H1 (cell line): ENCODE measurements at regions not wholly inside any gene's neighbourhood (a gene's known extent, or its start where the extent isn't known, plus 50 kb on each side); places are given as distances from the start of the nearest gene placed in this dataset.

Experiments
- CTCF ChIA-PET: fragments of 300-600 bp; sonication (Branson Sonifier 250); formaldehyde crosslinking; loops from one replicate; lab custom pipeline; 2021; ENCODE audit not compliant: partially characterized antibody; lab: Charles Lee
- POLR2A ChIA-PET: fragments of 300-600 bp; sonication (Branson Sonifier 250); formaldehyde crosslinking; loops from one replicate; lab custom pipeline; 2021; ENCODE audit warnings: inconsistent platforms; ENCODE audit not compliant: partially characterized antibody; lab: Charles Lee
- DNase-seq, 2 experiments: peaks; one replicate each; pipeline versions ENCODE4 v3.0.0 to v3.0.0-alpha.2; 2010 to 2022; ENCODE audit warnings: low spot score in 2 of 2, low read depth in 1 of 2, mixed read lengths in 1 of 2
- FAIRE-seq: peaks from 2 replicates; lab custom pipeline; 2011; peaks lifted over from hg19 to GRCh38; lab: Jason Lieb, UNC
- H2AFZ ChIP-seq: 2 replicates; pipeline ENCODE4 v1.8.1; 2012; ENCODE audit warnings: low read length, inconsistent platforms
- H2AK5ac ChIP-seq: 2 replicates; pipeline ENCODE4 v1.6.1; 2013; ENCODE audit warnings: low read depth, low read length
- H2BK120ac ChIP-seq: replicated peaks from 2 replicates; pipeline ENCODE3; 2013; ENCODE audit warnings: low read depth, low read length, inconsistent platforms
- H2BK12ac ChIP-seq: 2 replicates; pipeline ENCODE4 v1.6.1; 2013; ENCODE audit warnings: low read depth, low read length
- H2BK15ac ChIP-seq: 2 replicates; pipeline ENCODE4 v1.6.1; 2013; ENCODE audit warnings: low read length
- H2BK20ac ChIP-seq: 2 replicates; pipeline ENCODE4 v1.6.1; 2013; ENCODE audit warnings: low read length
- H2BK5ac ChIP-seq: 2 replicates; pipeline ENCODE4 v1.6.1; 2013; ENCODE audit warnings: low read depth, low read length
- H3K14ac ChIP-seq: 2 replicates; pipeline ENCODE4 v1.6.1; 2013; ENCODE audit warnings: inconsistent platforms; ENCODE audit not compliant: insufficient read length
- H3K18ac ChIP-seq: 2 replicates; pipeline ENCODE4 v1.6.1; 2013; ENCODE audit warnings: low read length; ENCODE audit errors: extremely low read depth
- H3K23ac ChIP-seq: 2 replicates; pipeline ENCODE4 v1.6.1; 2013; ENCODE audit warnings: inconsistent platforms; ENCODE audit not compliant: insufficient read length
- H3K23me2 ChIP-seq: 2 replicates; pipeline ENCODE4 v1.6.1; 2013; ENCODE audit warnings: low read depth, low read length
- H3K27ac ChIP-seq: 2 replicates; pipeline ENCODE4 v1.6.1; 2011; ENCODE audit warnings: low read depth, low read length, inconsistent platforms
- H3K27me3 ChIP-seq, 4 experiments: replicated peaks in 1 of 4; 1 replicate in 1 of 4; 2 replicates in 3 of 4; pipeline versions ENCODE4 v1.6.1 to v1.8.1; 2011 to 2013; ENCODE audit warnings: low read length in 3 of 4, mild to moderate bottlenecking in 3 of 4, inconsistent platforms in 2 of 4, mixed read lengths in 2 of 4, moderate library complexity in 1 of 4; ENCODE audit not compliant: control insufficient read depth in 3 of 4, insufficient read depth in 3 of 4; ENCODE audit errors: extremely low read depth in 1 of 4
- H3K36me3 ChIP-seq, 4 experiments: 2 replicates each; pipeline versions ENCODE4 v1.6.1 to v1.8.1; 2011 to 2013; ENCODE audit warnings: mild to moderate bottlenecking in 4 of 4, low read length in 3 of 4, moderate library complexity in 2 of 4, control low read depth in 1 of 4, inconsistent platforms in 1 of 4; ENCODE audit not compliant: insufficient read depth in 4 of 4, control insufficient read depth in 2 of 4
- H3K4ac ChIP-seq: replicated peaks from 2 replicates; pipeline ENCODE3; 2013; ENCODE audit warnings: low read length, low read depth, mixed read lengths, inconsistent platforms; ENCODE audit not compliant: insufficient read length
- H3K4me1 ChIP-seq, 4 experiments: replicated peaks in 1 of 4; 1 replicate in 1 of 4; 2 replicates in 3 of 4; pipeline versions ENCODE4 v1.6.1 to v1.8.1; 2011 to 2013; ENCODE audit warnings: low read length in 3 of 4, inconsistent platforms in 2 of 4, mixed read lengths in 1 of 4; ENCODE audit not compliant: insufficient read depth in 4 of 4, control insufficient read depth in 3 of 4
- H3K4me2 ChIP-seq, 2 experiments: 2 replicates each; pipeline versions ENCODE4 v1.6.1 to v1.8.1; 2011 to 2013; ENCODE audit warnings: low read depth in 2 of 2, low read length in 2 of 2, control low read depth in 1 of 2, inconsistent platforms in 1 of 2, mild to moderate bottlenecking in 1 of 2; ENCODE audit not compliant: insufficient read depth in 1 of 2
- H3K4me3 ChIP-seq, 4 experiments: fragments of 200-600, 300-600 bp in 1 of 4; sonication (generic), shearing (Covaris generic), sonication (Bioruptor Twin) in 1 of 4; 2 replicates each; pipeline versions ENCODE4 v1.5.1 to v1.8.1; 2011 to 2016; ENCODE audit warnings: low read length in 4 of 4, low read depth in 3 of 4, control low read depth in 2 of 4, inconsistent platforms in 2 of 4, mild to moderate bottlenecking in 2 of 4, mixed read lengths in 1 of 4, moderate library complexity in 1 of 4; ENCODE audit not compliant: insufficient read depth in 2 of 4; ENCODE audit errors: extremely low read depth in 1 of 4
- H3K56ac ChIP-seq: replicated peaks from 2 replicates; pipeline ENCODE3; 2013; ENCODE audit warnings: low read depth, mild to moderate bottlenecking, mixed read lengths, low read length, inconsistent platforms; ENCODE audit not compliant: insufficient read length
- H3K79me1 ChIP-seq: 2 replicates; pipeline ENCODE4 v1.6.1; 2013; ENCODE audit warnings: low read depth, low read length, control low read depth
- H3K79me2 ChIP-seq, 2 experiments: 2 replicates each; pipeline versions ENCODE4 v1.6.1 to v1.8.1; 2012 to 2013; ENCODE audit warnings: low read length in 2 of 2, mild to moderate bottlenecking in 2 of 2, inconsistent platforms in 1 of 2; ENCODE audit not compliant: insufficient read depth in 2 of 2, control insufficient read depth in 1 of 2
- H3K9ac ChIP-seq, 4 experiments: replicated peaks in 1 of 4; 1 replicate in 1 of 4; 2 replicates in 3 of 4; pipeline versions ENCODE4 v1.6.1 to v1.8.1; 2011 to 2013; ENCODE audit warnings: low read depth in 3 of 4, low read length in 3 of 4, control low read depth in 2 of 4, mild to moderate bottlenecking in 2 of 4, moderate library complexity in 2 of 4, inconsistent platforms in 1 of 4; ENCODE audit errors: extremely low read depth in 1 of 4
- H3K9me3 ChIP-seq, 2 experiments: 2 replicates each; pipeline versions ENCODE4 v1.6.1 to v1.8.1; 2012 to 2013; ENCODE audit warnings: mild to moderate bottlenecking in 2 of 2, moderate library complexity in 2 of 2, control low read depth in 1 of 2, inconsistent platforms in 1 of 2, low read depth in 1 of 2, low read length in 1 of 2, mixed read lengths in 1 of 2; ENCODE audit not compliant: insufficient read depth in 2 of 2
- H4K20me1 ChIP-seq, 2 experiments: replicated peaks in 1 of 2; 2 replicates each; pipeline versions ENCODE3 to v1.8.1; 2011 to 2013; ENCODE audit warnings: inconsistent platforms in 2 of 2, low read length in 2 of 2, mild to moderate bottlenecking in 1 of 2; ENCODE audit not compliant: insufficient read depth in 2 of 2, control insufficient read depth in 1 of 2
- H4K5ac ChIP-seq: 2 replicates; pipeline ENCODE4 v1.6.1; 2013; ENCODE audit warnings: low read length, low read depth, mixed read lengths, inconsistent platforms; ENCODE audit not compliant: insufficient read length
- H4K8ac ChIP-seq: 2 replicates; pipeline ENCODE4 v1.8.0; 2013; ENCODE audit warnings: mild to moderate bottlenecking, moderate library complexity, low read length, inconsistent platforms; ENCODE audit not compliant: insufficient read depth; ENCODE audit errors: extremely low read depth
- H4K91ac ChIP-seq: replicated peaks from 2 replicates; pipeline ENCODE3; 2013; ENCODE audit warnings: low read length, mixed read lengths, inconsistent platforms; ENCODE audit not compliant: insufficient read length
- ATF2 ChIP-seq: IDR thresholded peaks from 2 replicates; pipeline ENCODE4 v1.6.1; 2012; ENCODE audit warnings: low read length, inconsistent platforms
- CEBPB ChIP-seq: IDR thresholded peaks from 2 replicates; pipeline ENCODE4 v1.6.1; 2012; ENCODE audit warnings: low read depth, low read length
- CTBP2 ChIP-seq: IDR thresholded peaks from 2 replicates; pipeline ENCODE4 v1.7.0; 2011; ENCODE audit warnings: borderline replicate concordance, mild to moderate bottlenecking, moderate library complexity, mixed read lengths, low read length; ENCODE audit not compliant: insufficient read depth, insufficient read length
- CTCF ChIP-seq, 3 experiments: IDR thresholded peaks; 1 replicate in 2 of 3; 2 replicates in 1 of 3; pipeline versions ENCODE4 v1.5.1 to v1.6.1; 2011; ENCODE audit warnings: low read length in 3 of 3, mild to moderate bottlenecking in 3 of 3, inconsistent platforms in 2 of 3, low read depth in 1 of 3, moderate library complexity in 1 of 3; ENCODE audit not compliant: insufficient read depth in 1 of 3; ENCODE audit errors: control extremely low read depth in 1 of 3
- HDAC6 ChIP-seq: IDR thresholded peaks from one replicate; pipeline ENCODE4 v1.7.1; 2012; ENCODE audit warnings: low read depth, mild to moderate bottlenecking, inconsistent platforms, low read length, moderate library complexity
- JUN ChIP-seq: IDR thresholded peaks from 2 replicates; pipeline ENCODE4 v1.6.1; 2011; ENCODE audit warnings: low read depth, mild to moderate bottlenecking, improper control_type of control experiment, low read length
- JUND ChIP-seq: IDR thresholded peaks from 2 replicates; pipeline ENCODE4 v1.6.1; 2011; ENCODE audit warnings: mild to moderate bottlenecking, improper control_type of control experiment, low read length
- POLR2A ChIP-seq, 2 experiments: IDR thresholded peaks; 1 replicate in 1 of 2; 2 replicates in 1 of 2; pipeline ENCODE4 v1.6.1; 2011; ENCODE audit warnings: low read depth in 2 of 2, low read length in 2 of 2, mild to moderate bottlenecking in 2 of 2; ENCODE audit errors: control extremely low read depth in 1 of 2
- POLR2AphosphoS5 ChIP-seq: IDR thresholded peaks from 2 replicates; pipeline ENCODE4 v1.6.1; 2011; ENCODE audit warnings: low read depth, low read length
- SAP30 ChIP-seq: fragments of 300-600 bp; sonication (generic); IDR thresholded peaks from 2 replicates; pipeline ENCODE4 v1.7.1; 2012; ENCODE audit warnings: low read length, moderate library complexity, mild to moderate bottlenecking, inconsistent platforms; ENCODE audit not compliant: insufficient read depth, insufficient replicate concordance
- ZNF274 ChIP-seq: IDR thresholded peaks from 2 replicates; pipeline ENCODE4 v1.7.0; 2012; ENCODE audit warnings: low read length, borderline replicate concordance; ENCODE audit errors: extremely low read depth
- WGBS, 2 experiments: shearing (Covaris generic) in 1 of 2; methylation state at CpG; one replicate each; pipeline versions ENCODE4 v1.1.6 to v1.1.7; 2013 to 2015; ENCODE audit warnings: low lambda C conversion rate in 2 of 2, mixed read lengths in 2 of 2, inconsistent platforms in 1 of 2, low coverage in 1 of 2, missing lambda C conversion rate in 1 of 2; ENCODE audit not compliant: insufficient replicate concordance in 2 of 2, insufficient coverage in 1 of 2, insufficient read length in 1 of 2; ENCODE audit errors: extremely low coverage in 1 of 2, missing lambda C conversion rate in 1 of 2; 5-methylcytosine and 5-hydroxymethylcytosine counted together

DNA sequence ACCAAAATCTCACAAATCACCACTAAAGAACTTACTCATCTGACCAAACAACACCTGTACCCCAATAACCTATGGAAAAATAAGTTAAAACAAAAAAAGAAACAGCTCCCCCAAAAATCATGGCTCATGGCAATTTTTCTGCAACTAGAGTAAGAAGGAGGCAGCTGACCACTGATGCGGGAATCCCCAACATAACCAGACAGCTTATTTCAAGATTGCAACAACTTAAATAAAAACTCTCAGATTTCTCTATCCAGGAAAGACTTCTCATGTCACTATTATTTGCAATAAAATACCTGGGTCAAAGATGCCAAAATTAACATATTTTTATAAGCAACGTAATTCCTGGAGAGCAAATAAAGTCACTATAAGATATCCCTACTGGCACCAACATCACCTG lies 128.1 kb upstream of the LY86 start:
- Histone ChIP-seq H3K18ac (no peak overlapping the region), H3K27ac (no peak overlapping the region), H4K5ac (no peak overlapping the region), H2BK120ac (no peak overlapping the region), H3K4me2 (no peak overlapping the region), H2BK12ac (no peak overlapping the region), H3K79me1 (no peaks in the 10 kb centered on the region), H2BK5ac (no peak overlapping the region), H3K9ac (no peak overlapping the region), H4K8ac (no peak overlapping the region), H3K23ac (no peak overlapping the region), H3K56ac (no peak overlapping the region), H2BK15ac (no peak overlapping the region), H2AK5ac (no peak overlapping the region), H3K27me3 (no peaks in the 10 kb centered on the region), H3K4me3 (no peak overlapping the region), H2BK20ac (no peak overlapping the region), H3K9me3 (no peaks in the 10 kb centered on the region), H3K79me2 (no peaks in the 10 kb centered on the region), H4K91ac (no peak overlapping the region), H3K4me1 (no peaks in the 10 kb centered on the region), H3K4ac (no peak overlapping the region), H4K20me1 (no peaks in the 10 kb centered on the region), H3K36me3 (no peaks in the 10 kb centered on the region), H2AFZ (no peak overlapping the region), H3K23me2 (no peaks in the 10 kb centered on the region), H3K14ac (no peak overlapping the region)
- ChIA-PET POLR2A (no interaction called here), CTCF (interaction anchor here (0.6 kb wide), 1 partner anchor 141 kb away, joined by 3 read pairs; no protein-coding TSS in a partner anchor)
- no peak for TF ChIP-seq ATF2
- TF ChIP-seq CTBP2, result no peak
- TF ChIP-seq CEBPB, result no peak
- TF ChIP-seq HDAC6, result no peak
- no peak for TF ChIP-seq JUN
- no peak for TF ChIP-seq ZNF274
- no peak for TF ChIP-seq JUND
- no peak for TF ChIP-seq CTCF (IDR thresholded peaks at IDR 0.05; ENCODE audit: control extremely low read depth in 1 of 3, insufficient read depth in 1 of 3, low read depth in 1 of 3, low read length in 3 of 3)
- TF ChIP-seq POLR2AphosphoS5, result no peak
- TF ChIP-seq POLR2A (IDR thresholded peaks at IDR 0.05; ENCODE audit: control extremely low read depth in 1 of 2, low read depth in 2 of 2, low read length in 2 of 2), result no peak
- no peak for TF ChIP-seq SAP30
- DNase-seq, result no peak
- no peak for FAIRE-seq
- 90% methylated on average over 2 of the region's 2 CpGs; no CpG with 5 or more reads in 1 of the 2 experiments for WGBS, 2 experiments
